Stomach (tissue), 8 donors: ENCODE measurements at regions not wholly inside any gene's neighbourhood (a gene's known extent, or its start where the extent isn't known, plus 50 kb on each side); places are given as distances from the start of the nearest gene placed in this dataset.

Source experiments
- DNase-seq, 2 donors: peaks; one replicate each; pipeline versions ENCODE4 v3.0.0 to v3.0.0-alpha.2; 2013 to 2019
- H3K27ac ChIP-seq, 5 donors: fragments of 200-600 bp in 4 of 5; sonication (generic) in 4 of 5; one replicate each; pipeline ENCODE4 v1.5.1; 2013 to 2019; ENCODE audit warnings: mild to moderate bottlenecking in 1 of 5, moderate library complexity in 1 of 5
- H3K27me3 ChIP-seq, 3 donors: fragments of 200-600 bp; sonication (generic); one replicate each; pipeline ENCODE4 v1.5.1; 2017 to 2019; ENCODE audit warnings: mixed run types in 1 of 3
- H3K36me3 ChIP-seq, 4 donors: fragments of 200-600 bp; sonication (generic); 1 replicate in 3 of 4; 2 replicates in 1 of 4; pipeline ENCODE4 v1.5.1; 2016 to 2019
- H3K4me1 ChIP-seq, 4 donors: fragments of 200-600 bp; sonication (generic); one replicate each; pipeline ENCODE4 v1.5.1; 2016 to 2019
- H3K4me3 ChIP-seq, 4 donors: fragments of 200-600 bp; sonication (generic) in 3 of 4; one replicate each; pipeline ENCODE4 v1.5.1; 2016 to 2019; ENCODE audit warnings: mild to moderate bottlenecking in 1 of 4
- H3K9me3 ChIP-seq, 4 donors: fragments of 200-600 bp; sonication (generic); one replicate each; pipeline ENCODE4 v1.5.1; 2016 to 2019
- CTCF ChIP-seq, 7 experiments: fragments of 450-650 bp in 4 of 7; fragments of 200-600 bp in 3 of 7; sonication (generic) in 3 of 7; IDR thresholded peaks; one replicate each; pipeline ENCODE4 v1.5.1; 2016 to 2019; ENCODE audit warnings: antibody characterized with exemption in 7 of 7, control low read depth in 2 of 7, mild to moderate bottlenecking in 1 of 7
- EP300 ChIP-seq: sonication (generic); formaldehyde crosslinking; IDR thresholded peaks from one replicate; pipeline ENCODE4 v1.6.1; 2017; ENCODE audit warnings: antibody characterized with exemption
- POLR2A ChIP-seq, 4 donors: fragments of 450-650 bp; IDR thresholded peaks; one replicate each; pipeline ENCODE4 v1.6.1; 2016; ENCODE audit warnings: antibody characterized with exemption in 4 of 4, control low read depth in 2 of 4, mild to moderate bottlenecking in 1 of 4, moderate library complexity in 1 of 4
- POLR2AphosphoS5 ChIP-seq, 3 donors: sonication (generic); formaldehyde crosslinking; IDR thresholded peaks; one replicate each; pipeline ENCODE4 v1.6.1; 2016; ENCODE audit warnings: antibody characterized with exemption in 3 of 3
- WGBS, 5 donors: extraction: QIAGEN DNeasy Blood & Tissue Kit in 3 of 5; methylation state at CpG; one replicate each; pipeline versions ENCODE4 v1.1.5 to v1.1.7; 2013 to 2018; 5-methylcytosine and 5-hydroxymethylcytosine counted together
- intact Hi-C: fragments of 100-400 bp; cut with DNase I; formaldehyde crosslinking; loops from one replicate; pipeline ENCODE4 v1.15.1; 2023; ENCODE audit warnings: low total_unique reads
- donor health status: healthy with polysubstance abuse.
- donor health status: Bipolar disorder and iron deficiency.
- donor health status: healthy.

- no peak for TF ChIP-seq POLR2A (IDR thresholded peaks at IDR 0.05)
- no peak for TF ChIP-seq CTCF (IDR thresholded peaks at IDR 0.05)
- TF ChIP-seq POLR2AphosphoS5 (IDR thresholded peaks at IDR 0.05): no peak
- TF ChIP-seq EP300: no peak
- intact Hi-C loops: no loop called here
- no peak for DNase-seq
- Histone ChIP-seq H3K36me3 (no peaks in the 10 kb centered on the region), H3K27me3 (no peaks in the 10 kb centered on the region), H3K4me3 (no peak overlapping the region), H3K4me1 (peaks cover 0 to 40% (median 6%) of the 10 kb centered on the region in 4 donors), H3K27ac (no peak overlapping the region), H3K9me3 (no peaks in the 10 kb centered on the region)
- WGBS, 5 donors: 85 to 94% (median 91%) methylated on average over 6 of the region's 6 CpGs
Measured at GRCh38 chr10:88121361-88121760, 257.9 kb downstream of the PTEN start.

GRCh38 chr10:88122145-88122544, 258.7 kb downstream of the PTEN start:
- Histone ChIP-seq H3K9me3 (no peaks in the 10 kb centered on the region), H3K27me3 (no peaks in the 10 kb centered on the region), H3K4me1 (peaks cover 0 to 32% (median 6%) of the 10 kb centered on the region in 4 donors), H3K4me3 (no peak overlapping the region), H3K27ac (no peak overlapping the region), H3K36me3 (no peaks in the 10 kb centered on the region)
- 85 to 92% (median 86%) methylated on average over 7 of the region's 7 CpGs for WGBS, 5 donors
- no peak for TF ChIP-seq POLR2AphosphoS5 (IDR thresholded peaks at IDR 0.05)
- no peak for DNase-seq
- intact Hi-C loops: no loop called here

GRCh38 chr10:88122576-88122975, 259.2 kb downstream of the PTEN start:
- DNase-seq: no peak
- Histone ChIP-seq H3K9me3 (no peaks in the 10 kb centered on the region), H3K4me3 (no peak overlapping the region), H3K4me1 (peaks cover 0 to 28% (median 6%) of the 10 kb centered on the region in 4 donors), H3K36me3 (no peaks in the 10 kb centered on the region), H3K27me3 (no peaks in the 10 kb centered on the region), H3K27ac (no peak overlapping the region)
- intact Hi-C loops: no loop called here
- TF ChIP-seq POLR2AphosphoS5 (IDR thresholded peaks at IDR 0.05) (no peak), EP300 (no peak), CTCF (IDR thresholded peaks at IDR 0.05) (no peak), POLR2A (IDR thresholded peaks at IDR 0.05) (no peak)
- 87 to 92% (median 89%) methylated on average over 4 of the region's 4 CpGs for WGBS, 5 donors

- Histone ChIP-seq H3K4me1 (peaks cover 0 to 1% (median 0%) of the 10 kb centered on the region in 4 donors), H3K36me3 (no peaks in the 10 kb centered on the region), H3K9me3 (no peaks in the 10 kb centered on the region), H3K27ac (no peak overlapping the region), H3K27me3 (no peaks in the 10 kb centered on the region), H3K4me3 (no peak overlapping the region)
- intact Hi-C loops: no loop called here
- 94 to 100% (median 97%) methylated on average over 1 of the region's 1 CpG for WGBS, 5 donors
- TF ChIP-seq POLR2AphosphoS5 (IDR thresholded peaks at IDR 0.05) (no peak), CTCF (IDR thresholded peaks at IDR 0.05) (no peak), POLR2A (IDR thresholded peaks at IDR 0.05) (no peak), EP300 (no peak)
- no peak for DNase-seq
Measured at GRCh38 chr10:88125766-88126165, 262.3 kb downstream of the PTEN start.

- intact Hi-C loops: no loop called here
- no peak for TF ChIP-seq CTCF (IDR thresholded peaks at IDR 0.05)
- TF ChIP-seq EP300: no peak
- TF ChIP-seq POLR2A (IDR thresholded peaks at IDR 0.05): no peak
- TF ChIP-seq POLR2AphosphoS5 (IDR thresholded peaks at IDR 0.05): no peak
- Histone ChIP-seq H3K4me3 (no peak overlapping the region), H3K4me1 (peaks cover 0 to 9% (median 4%) of the 10 kb centered on the region in 4 donors), H3K27me3 (no peaks in the 10 kb centered on the region), H3K36me3 (no peaks in the 10 kb centered on the region), H3K27ac (no peak overlapping the region), H3K9me3 (no peaks in the 10 kb centered on the region)
- no peak for DNase-seq
- WGBS, 5 donors: 85 to 94% (median 89%) methylated on average over 1 of the region's 1 CpG
Measured at GRCh38 chr10:88126699-88127098, 263.3 kb downstream of the PTEN start.
